BJ (cell line): ENCODE measurements at regions not wholly inside any gene's neighbourhood (a gene's known extent, or its start where the extent isn't known, plus 50 kb on each side); places are given as distances from the start of the nearest gene placed in this dataset.

Experiments
- CTCF ChIA-PET: fragments of 350-600 bp; formaldehyde crosslinking; extraction: SDS; loops from one replicate; lab custom pipeline; 2021; ENCODE audit warnings: antibody characterized with exemption, inconsistent platforms; lab: Yijun Ruan, JAX
- POLR2A ChIA-PET: fragments of 300-600 bp; sonication (Branson Sonifier 250); formaldehyde crosslinking; extraction: SDS; loops from one replicate; lab custom pipeline; 2021; ENCODE audit warnings: antibody characterized with exemption; lab: Charles Lee
- DNase-seq: peaks from one replicate; pipeline ENCODE4 v3.0.0-alpha.2; 2011; ENCODE audit warnings: low read depth
- H3K27me3 ChIP-seq: 2 replicates; pipeline ENCODE4 v1.6.0; 2011; ENCODE audit warnings: low read length; ENCODE audit not compliant: control insufficient read depth, insufficient read depth
- H3K36me3 ChIP-seq: 2 replicates; pipeline ENCODE4 v1.5.1; 2011; ENCODE audit warnings: low read length; ENCODE audit not compliant: control insufficient read depth, insufficient read depth
- H3K4me3 ChIP-seq: 2 replicates; pipeline ENCODE4 v1.5.1; 2011; ENCODE audit warnings: low read depth, mild to moderate bottlenecking, control low read depth, low read length
- TF ChIP-seq, protein P1 (sequence below): IDR thresholded peaks from 2 replicates; pipeline ENCODE4 v1.5.1; 2011; ENCODE audit warnings: low read depth, mild to moderate bottlenecking, control low read depth, inconsistent platforms, low read length, moderate library complexity; ENCODE audit not compliant: insufficient read depth

DNA sequence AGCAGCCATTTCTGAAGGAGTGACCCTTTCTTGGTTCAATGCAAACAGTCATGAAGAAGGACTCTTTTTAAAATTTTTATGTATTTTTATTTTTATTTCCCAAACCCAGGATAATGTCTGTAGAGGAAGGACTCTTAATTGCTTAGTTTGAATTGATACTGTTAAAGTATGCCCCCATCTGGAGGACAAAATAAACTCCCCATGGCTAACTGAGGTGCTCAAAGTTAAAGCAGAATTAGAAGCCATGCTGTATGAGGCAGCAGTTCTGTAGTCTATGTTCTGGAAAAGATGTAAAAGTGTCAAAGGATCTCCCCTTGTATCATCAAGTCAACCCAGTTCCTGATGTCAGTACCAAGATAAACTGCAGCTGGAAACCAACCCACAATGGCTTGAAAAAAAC lies 617.9 kb upstream of the GRM3 start:
- H3K36me3 ChIP-seq: no peaks in the 10 kb centered on the region
- TF ChIP-seq, protein P1, sequence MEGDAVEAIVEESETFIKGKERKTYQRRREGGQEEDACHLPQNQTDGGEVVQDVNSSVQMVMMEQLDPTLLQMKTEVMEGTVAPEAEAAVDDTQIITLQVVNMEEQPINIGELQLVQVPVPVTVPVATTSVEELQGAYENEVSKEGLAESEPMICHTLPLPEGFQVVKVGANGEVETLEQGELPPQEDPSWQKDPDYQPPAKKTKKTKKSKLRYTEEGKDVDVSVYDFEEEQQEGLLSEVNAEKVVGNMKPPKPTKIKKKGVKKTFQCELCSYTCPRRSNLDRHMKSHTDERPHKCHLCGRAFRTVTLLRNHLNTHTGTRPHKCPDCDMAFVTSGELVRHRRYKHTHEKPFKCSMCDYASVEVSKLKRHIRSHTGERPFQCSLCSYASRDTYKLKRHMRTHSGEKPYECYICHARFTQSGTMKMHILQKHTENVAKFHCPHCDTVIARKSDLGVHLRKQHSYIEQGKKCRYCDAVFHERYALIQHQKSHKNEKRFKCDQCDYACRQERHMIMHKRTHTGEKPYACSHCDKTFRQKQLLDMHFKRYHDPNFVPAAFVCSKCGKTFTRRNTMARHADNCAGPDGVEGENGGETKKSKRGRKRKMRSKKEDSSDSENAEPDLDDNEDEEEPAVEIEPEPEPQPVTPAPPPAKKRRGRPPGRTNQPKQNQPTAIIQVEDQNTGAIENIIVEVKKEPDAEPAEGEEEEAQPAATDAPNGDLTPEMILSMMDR: no peak
- CTCF ChIA-PET: no interaction called here
- no peak for DNase-seq
- no peaks in the 10 kb centered on the region for H3K27me3 ChIP-seq
- POLR2A ChIA-PET: no interaction called here
- no peak overlapping the region for H3K4me3 ChIP-seq

DNA sequence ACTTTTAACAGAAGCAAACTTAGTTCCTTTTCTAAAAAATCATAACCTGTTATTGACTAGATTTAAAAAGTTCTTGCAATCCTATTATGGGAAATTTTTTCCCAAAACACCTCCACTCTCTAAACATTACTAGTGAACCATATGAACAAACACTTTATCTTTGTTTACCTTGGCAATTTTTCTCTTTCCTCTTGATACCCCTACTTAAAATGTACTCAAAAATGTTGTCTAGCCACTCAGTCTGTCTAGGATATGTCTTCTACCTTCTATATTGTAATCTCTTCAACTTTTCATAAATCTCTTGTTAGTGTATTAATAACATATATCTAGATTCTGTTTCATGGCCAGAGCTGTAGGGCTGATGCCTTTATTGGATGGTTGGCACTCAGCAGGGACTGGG lies 630.0 kb upstream of the GRM3 start:
- TF ChIP-seq, protein P1: no peak
- no peaks in the 10 kb centered on the region for H3K27me3 ChIP-seq
- POLR2A ChIA-PET: no interaction called here
- H3K36me3 ChIP-seq: no peaks in the 10 kb centered on the region
- no peak for DNase-seq
- H3K4me3 ChIP-seq: no peak overlapping the region
- CTCF ChIA-PET: no interaction called here

DNA sequence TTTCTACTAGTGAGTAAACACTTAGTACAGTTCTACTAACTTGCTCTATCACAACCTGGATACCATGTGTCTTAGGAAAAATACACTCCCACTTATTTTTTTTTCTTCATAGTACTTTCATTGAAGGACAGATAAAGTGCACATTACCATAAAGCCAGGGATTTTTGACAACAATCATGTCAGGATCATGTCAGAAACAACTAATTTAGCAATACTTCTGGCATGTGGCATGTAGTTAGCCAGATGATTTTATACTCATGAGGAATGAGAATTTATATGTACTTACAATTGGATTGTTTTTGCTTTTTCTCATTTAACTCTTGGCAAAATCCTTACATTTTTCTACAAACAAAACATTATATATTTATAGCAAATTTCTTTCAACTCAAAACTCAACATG lies 630.7 kb upstream of the GRM3 start:
- CTCF ChIA-PET: no interaction called here
- H3K4me3 ChIP-seq: no peak overlapping the region
- DNase-seq: no peak
- H3K36me3 ChIP-seq: no peaks in the 10 kb centered on the region
- TF ChIP-seq, protein P1: no peak
- no peaks in the 10 kb centered on the region for H3K27me3 ChIP-seq
- POLR2A ChIA-PET: no interaction called here

DNA sequence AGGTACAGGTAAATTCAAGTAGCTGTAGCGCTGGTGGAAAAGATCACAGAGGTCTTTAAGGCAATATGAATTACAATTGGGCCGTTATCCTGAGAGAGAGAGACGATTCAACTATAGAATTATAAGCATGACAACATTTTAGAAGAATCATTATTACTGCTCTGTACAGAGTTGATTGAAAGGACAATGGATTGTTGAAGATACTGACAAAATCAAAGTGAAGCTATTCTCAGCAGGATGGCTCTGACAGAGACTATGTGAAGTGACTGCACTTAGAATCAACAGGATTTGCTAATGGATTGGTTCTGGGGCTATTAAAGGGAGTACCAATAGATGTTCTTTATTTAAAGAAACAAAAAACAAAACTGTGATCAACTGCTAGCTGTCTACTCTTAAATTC lies 634.8 kb upstream of the GRM3 start:
- ChIA-PET POLR2A (no interaction called here), CTCF (no interaction called here)
- no peaks in the 10 kb centered on the region for H3K36me3 ChIP-seq
- TF ChIP-seq, protein P1: no peak
- H3K4me3 ChIP-seq: no peak overlapping the region
- DNase-seq: no peak
- no peaks in the 10 kb centered on the region for H3K27me3 ChIP-seq

DNA sequence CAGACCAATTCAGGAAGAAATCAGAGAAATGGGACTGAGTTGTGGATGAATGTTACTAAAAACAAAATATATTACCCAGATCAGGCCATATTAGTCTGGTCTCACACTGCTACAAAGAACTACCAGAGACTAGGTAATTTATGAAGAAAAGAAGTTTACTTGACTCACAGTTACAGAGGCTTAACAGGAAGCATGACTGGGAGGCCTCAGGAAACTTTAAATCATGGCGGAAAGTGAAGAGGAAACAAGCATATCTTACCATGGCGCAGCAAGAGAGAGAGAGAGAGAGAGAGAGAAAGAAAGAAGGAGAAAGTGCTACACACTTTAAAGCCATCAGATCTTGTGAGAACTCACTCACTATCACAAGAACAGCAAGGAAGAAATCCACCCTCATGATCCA lies 636.8 kb upstream of the GRM3 start:
- no peak overlapping the region for H3K4me3 ChIP-seq
- TF ChIP-seq, protein P1: no peak
- no peaks in the 10 kb centered on the region for H3K27me3 ChIP-seq
- ChIA-PET CTCF (no interaction called here), POLR2A (no interaction called here)
- H3K36me3 ChIP-seq: no peaks in the 10 kb centered on the region
- DNase-seq: no peak
